H1 (cell line): ENCODE measurements at regions not wholly inside any gene's neighbourhood (a gene's known extent, or its start where the extent isn't known, plus 50 kb on each side); places are given as distances from the start of the nearest gene placed in this dataset.

Experiments used
- CTCF ChIA-PET: fragments of 300-600 bp; sonication (Branson Sonifier 250); formaldehyde crosslinking; loops from one replicate; lab custom pipeline; 2021; ENCODE audit not compliant: partially characterized antibody; lab: Charles Lee
- POLR2A ChIA-PET: fragments of 300-600 bp; sonication (Branson Sonifier 250); formaldehyde crosslinking; loops from one replicate; lab custom pipeline; 2021; ENCODE audit warnings: inconsistent platforms; ENCODE audit not compliant: partially characterized antibody; lab: Charles Lee
- DNase-seq, 2 experiments: peaks; one replicate each; pipeline versions ENCODE4 v3.0.0 to v3.0.0-alpha.2; 2010 to 2022; ENCODE audit warnings: low spot score in 2 of 2, low read depth in 1 of 2, mixed read lengths in 1 of 2
- FAIRE-seq: peaks from 2 replicates; lab custom pipeline; 2011; peaks lifted over from hg19 to GRCh38; lab: Jason Lieb, UNC
- H2AFZ ChIP-seq: 2 replicates; pipeline ENCODE4 v1.8.1; 2012; ENCODE audit warnings: low read length, inconsistent platforms
- H2AK5ac ChIP-seq: 2 replicates; pipeline ENCODE4 v1.6.1; 2013; ENCODE audit warnings: low read depth, low read length
- H2BK120ac ChIP-seq: replicated peaks from 2 replicates; pipeline ENCODE3; 2013; ENCODE audit warnings: low read depth, low read length, inconsistent platforms
- H2BK12ac ChIP-seq: 2 replicates; pipeline ENCODE4 v1.6.1; 2013; ENCODE audit warnings: low read depth, low read length
- H2BK15ac ChIP-seq: 2 replicates; pipeline ENCODE4 v1.6.1; 2013; ENCODE audit warnings: low read length
- H2BK20ac ChIP-seq: 2 replicates; pipeline ENCODE4 v1.6.1; 2013; ENCODE audit warnings: low read length
- H2BK5ac ChIP-seq: 2 replicates; pipeline ENCODE4 v1.6.1; 2013; ENCODE audit warnings: low read depth, low read length
- H3K14ac ChIP-seq: 2 replicates; pipeline ENCODE4 v1.6.1; 2013; ENCODE audit warnings: inconsistent platforms; ENCODE audit not compliant: insufficient read length
- H3K18ac ChIP-seq: 2 replicates; pipeline ENCODE4 v1.6.1; 2013; ENCODE audit warnings: low read length; ENCODE audit errors: extremely low read depth
- H3K23ac ChIP-seq: 2 replicates; pipeline ENCODE4 v1.6.1; 2013; ENCODE audit warnings: inconsistent platforms; ENCODE audit not compliant: insufficient read length
- H3K23me2 ChIP-seq: 2 replicates; pipeline ENCODE4 v1.6.1; 2013; ENCODE audit warnings: low read depth, low read length
- H3K27ac ChIP-seq: 2 replicates; pipeline ENCODE4 v1.6.1; 2011; ENCODE audit warnings: low read depth, low read length, inconsistent platforms
- H3K27me3 ChIP-seq, 4 experiments: replicated peaks in 1 of 4; 1 replicate in 1 of 4; 2 replicates in 3 of 4; pipeline versions ENCODE4 v1.6.1 to v1.8.1; 2011 to 2013; ENCODE audit warnings: low read length in 3 of 4, mild to moderate bottlenecking in 3 of 4, inconsistent platforms in 2 of 4, mixed read lengths in 2 of 4, moderate library complexity in 1 of 4; ENCODE audit not compliant: control insufficient read depth in 3 of 4, insufficient read depth in 3 of 4; ENCODE audit errors: extremely low read depth in 1 of 4
- H3K36me3 ChIP-seq, 4 experiments: 2 replicates each; pipeline versions ENCODE4 v1.6.1 to v1.8.1; 2011 to 2013; ENCODE audit warnings: mild to moderate bottlenecking in 4 of 4, low read length in 3 of 4, moderate library complexity in 2 of 4, control low read depth in 1 of 4, inconsistent platforms in 1 of 4; ENCODE audit not compliant: insufficient read depth in 4 of 4, control insufficient read depth in 2 of 4
- H3K4ac ChIP-seq: replicated peaks from 2 replicates; pipeline ENCODE3; 2013; ENCODE audit warnings: low read length, low read depth, mixed read lengths, inconsistent platforms; ENCODE audit not compliant: insufficient read length
- H3K4me1 ChIP-seq, 4 experiments: replicated peaks in 1 of 4; 1 replicate in 1 of 4; 2 replicates in 3 of 4; pipeline versions ENCODE4 v1.6.1 to v1.8.1; 2011 to 2013; ENCODE audit warnings: low read length in 3 of 4, inconsistent platforms in 2 of 4, mixed read lengths in 1 of 4; ENCODE audit not compliant: insufficient read depth in 4 of 4, control insufficient read depth in 3 of 4
- H3K4me2 ChIP-seq, 2 experiments: 2 replicates each; pipeline versions ENCODE4 v1.6.1 to v1.8.1; 2011 to 2013; ENCODE audit warnings: low read depth in 2 of 2, low read length in 2 of 2, control low read depth in 1 of 2, inconsistent platforms in 1 of 2, mild to moderate bottlenecking in 1 of 2; ENCODE audit not compliant: insufficient read depth in 1 of 2
- H3K4me3 ChIP-seq, 4 experiments: fragments of 200-600, 300-600 bp in 1 of 4; sonication (generic), shearing (Covaris generic), sonication (Bioruptor Twin) in 1 of 4; 2 replicates each; pipeline versions ENCODE4 v1.5.1 to v1.8.1; 2011 to 2016; ENCODE audit warnings: low read length in 4 of 4, low read depth in 3 of 4, control low read depth in 2 of 4, inconsistent platforms in 2 of 4, mild to moderate bottlenecking in 2 of 4, mixed read lengths in 1 of 4, moderate library complexity in 1 of 4; ENCODE audit not compliant: insufficient read depth in 2 of 4; ENCODE audit errors: extremely low read depth in 1 of 4
- H3K56ac ChIP-seq: replicated peaks from 2 replicates; pipeline ENCODE3; 2013; ENCODE audit warnings: low read depth, mild to moderate bottlenecking, mixed read lengths, low read length, inconsistent platforms; ENCODE audit not compliant: insufficient read length
- H3K79me1 ChIP-seq: 2 replicates; pipeline ENCODE4 v1.6.1; 2013; ENCODE audit warnings: low read depth, low read length, control low read depth
- H3K79me2 ChIP-seq, 2 experiments: 2 replicates each; pipeline versions ENCODE4 v1.6.1 to v1.8.1; 2012 to 2013; ENCODE audit warnings: low read length in 2 of 2, mild to moderate bottlenecking in 2 of 2, inconsistent platforms in 1 of 2; ENCODE audit not compliant: insufficient read depth in 2 of 2, control insufficient read depth in 1 of 2
- H3K9ac ChIP-seq, 4 experiments: replicated peaks in 1 of 4; 1 replicate in 1 of 4; 2 replicates in 3 of 4; pipeline versions ENCODE4 v1.6.1 to v1.8.1; 2011 to 2013; ENCODE audit warnings: low read depth in 3 of 4, low read length in 3 of 4, control low read depth in 2 of 4, mild to moderate bottlenecking in 2 of 4, moderate library complexity in 2 of 4, inconsistent platforms in 1 of 4; ENCODE audit errors: extremely low read depth in 1 of 4
- H3K9me3 ChIP-seq, 2 experiments: 2 replicates each; pipeline versions ENCODE4 v1.6.1 to v1.8.1; 2012 to 2013; ENCODE audit warnings: mild to moderate bottlenecking in 2 of 2, moderate library complexity in 2 of 2, control low read depth in 1 of 2, inconsistent platforms in 1 of 2, low read depth in 1 of 2, low read length in 1 of 2, mixed read lengths in 1 of 2; ENCODE audit not compliant: insufficient read depth in 2 of 2
- H4K20me1 ChIP-seq, 2 experiments: replicated peaks in 1 of 2; 2 replicates each; pipeline versions ENCODE3 to v1.8.1; 2011 to 2013; ENCODE audit warnings: inconsistent platforms in 2 of 2, low read length in 2 of 2, mild to moderate bottlenecking in 1 of 2; ENCODE audit not compliant: insufficient read depth in 2 of 2, control insufficient read depth in 1 of 2
- H4K5ac ChIP-seq: 2 replicates; pipeline ENCODE4 v1.6.1; 2013; ENCODE audit warnings: low read length, low read depth, mixed read lengths, inconsistent platforms; ENCODE audit not compliant: insufficient read length
- H4K8ac ChIP-seq: 2 replicates; pipeline ENCODE4 v1.8.0; 2013; ENCODE audit warnings: mild to moderate bottlenecking, moderate library complexity, low read length, inconsistent platforms; ENCODE audit not compliant: insufficient read depth; ENCODE audit errors: extremely low read depth
- H4K91ac ChIP-seq: replicated peaks from 2 replicates; pipeline ENCODE3; 2013; ENCODE audit warnings: low read length, mixed read lengths, inconsistent platforms; ENCODE audit not compliant: insufficient read length
- CBX8 ChIP-seq: fragments of 300-800, 300-1000 bp; sonication (generic); IDR thresholded peaks from 2 replicates; pipeline ENCODE4 v1.7.1; 2016; ENCODE audit warnings: low read depth, low read length, borderline replicate concordance
- GTF2F1 ChIP-seq: IDR thresholded peaks from 2 replicates; pipeline ENCODE4 v1.6.1; 2012; ENCODE audit warnings: low read depth, low read length, improper control_type of control experiment, borderline replicate concordance
- JUN ChIP-seq: IDR thresholded peaks from 2 replicates; pipeline ENCODE4 v1.6.1; 2011; ENCODE audit warnings: low read depth, mild to moderate bottlenecking, improper control_type of control experiment, low read length
- KDM4A ChIP-seq: IDR thresholded peaks from one replicate; pipeline ENCODE4 v1.7.1; 2012; ENCODE audit warnings: low read depth, mild to moderate bottlenecking, moderate library complexity, low read length, inconsistent platforms; ENCODE audit not compliant: severe bottlenecking
- KDM5A ChIP-seq: fragments of 200-600 bp; IDR thresholded peaks from 2 replicates; pipeline ENCODE4 v1.7.1; 2012; ENCODE audit warnings: mild to moderate bottlenecking, low read length, inconsistent platforms, mixed read lengths
- MAFK ChIP-seq: IDR thresholded peaks from 2 replicates; pipeline ENCODE4 v1.6.1; 2012; ENCODE audit warnings: low read depth, mild to moderate bottlenecking, improper control_type of control experiment, low read length
- SP4 ChIP-seq: IDR thresholded peaks from 2 replicates; pipeline ENCODE4 v1.6.1; 2012; ENCODE audit warnings: low read length, inconsistent platforms
- SRF ChIP-seq: IDR thresholded peaks from 2 replicates; pipeline ENCODE4 v1.6.1; 2011; ENCODE audit warnings: mild to moderate bottlenecking, low read depth, low read length, moderate library complexity

DNA sequence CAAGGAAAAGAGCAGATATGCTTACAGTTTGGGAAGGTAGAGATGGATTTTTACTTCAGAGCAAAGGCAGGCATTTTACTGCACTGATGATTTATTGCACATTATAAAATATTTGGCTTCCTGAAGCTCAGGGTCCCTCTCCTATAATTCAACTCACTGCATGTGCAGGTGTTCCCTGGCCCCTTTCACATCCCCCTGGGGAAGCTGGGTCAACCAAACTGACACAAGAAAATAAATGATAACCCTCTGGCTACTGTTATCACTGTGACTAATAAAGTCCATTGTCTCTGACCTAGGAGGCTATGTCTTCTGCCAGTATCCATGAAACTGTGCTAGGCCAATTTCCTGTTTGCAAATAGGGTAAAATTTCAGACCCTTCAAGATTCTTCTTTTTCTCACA is 163.1 kb downstream of the ARL6IP6 start:
- Histone ChIP-seq H2BK15ac (no peak overlapping the region), H2BK5ac (no peak overlapping the region), H3K23ac (no peak overlapping the region), H4K20me1 (no peaks in the 10 kb centered on the region), H2BK120ac (no peak overlapping the region), H3K36me3 (no peaks in the 10 kb centered on the region), H3K79me1 (no peaks in the 10 kb centered on the region), H3K14ac (no peak overlapping the region), H4K8ac (no peak overlapping the region), H3K9me3 (no peaks in the 10 kb centered on the region), H3K4ac (no peak overlapping the region), H3K79me2 (no peaks in the 10 kb centered on the region), H4K5ac (no peak overlapping the region), H3K56ac (no peak overlapping the region), H2AK5ac (no peak overlapping the region), H2BK12ac (no peak overlapping the region), H3K23me2 (no peaks in the 10 kb centered on the region), H3K18ac (no peak overlapping the region), H2AFZ (no peak overlapping the region), H3K27ac (no peak overlapping the region), H3K4me2 (no peak overlapping the region), H3K4me3 (no peak overlapping the region), H4K91ac (no peak overlapping the region), H3K27me3 (no peaks in the 10 kb centered on the region), H3K9ac (no peak overlapping the region), H3K4me1 (no peaks in the 10 kb centered on the region), H2BK20ac (no peak overlapping the region)
- ChIA-PET CTCF (interaction anchor here (0.5 to 1.9 kb wide), 4 partner anchors 20 to 1418 kb away, joined by 3 to 12 read pairs (median 4); no protein-coding TSS in a partner anchor), POLR2A (no interaction called here)
- DNase-seq (no peak), FAIRE-seq (no peak)
- TF ChIP-seq SP4: no peak
- TF ChIP-seq GTF2F1: no peak
- no peak for TF ChIP-seq KDM5A
- TF ChIP-seq MAFK: no peak
- no peak for TF ChIP-seq CBX8
- no peak for TF ChIP-seq KDM4A
- no peak for TF ChIP-seq SRF
- TF ChIP-seq JUN: no peak
